ENCODE measurements at regions not wholly inside any gene's neighbourhood (a gene's known extent, or its start where the extent isn't known, plus 50 kb on each side); places are given as distances from the start of the nearest gene placed in this dataset.

DNA sequence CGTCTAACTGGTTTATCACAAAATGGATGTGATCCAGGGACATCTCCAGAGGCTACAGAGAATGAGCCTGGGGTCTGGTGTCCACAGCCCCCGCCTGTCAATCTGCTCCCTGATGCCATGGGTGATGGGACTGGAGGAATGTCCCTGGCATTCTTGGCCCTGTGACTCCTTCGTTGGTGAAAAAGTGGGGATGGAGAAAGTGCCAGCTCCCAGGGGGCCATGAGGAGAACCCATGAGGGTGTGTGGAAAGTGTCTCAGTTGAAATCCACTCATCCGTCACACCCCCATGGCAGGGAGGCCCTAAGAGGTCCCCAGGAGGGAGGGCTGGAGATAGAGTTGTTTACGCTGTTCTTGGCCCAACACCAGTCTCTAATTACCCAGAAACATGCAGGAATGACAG is 322.0 kb downstream of the CTTN start:
- no peak overlapping the region for H3K9ac ChIP-seq (ENCODE audit: low read length)
- no peak overlapping the region for H3K4me2 ChIP-seq (ENCODE audit: low read depth, low read length, poor library complexity, severe bottlenecking)
- H2AFZ ChIP-seq (ENCODE audit: low read length) = no peak overlapping the region
- H3K4me3 ChIP-seq (ENCODE audit: low read length) = no peak overlapping the region
- no peak overlapping the region for H3K27ac ChIP-seq (ENCODE audit: low read length)
- H3K9me2 ChIP-seq (replicated peaks; ENCODE audit: insufficient read depth, low read length) = no peaks in the 10 kb centered on the region
- H3K27me3 ChIP-seq (ENCODE audit: low read length) = no peaks in the 10 kb centered on the region
- no peaks in the 10 kb centered on the region for H3K9me3 ChIP-seq (ENCODE audit: low read length)
- no peak for DNase-seq
- H3K79me2 ChIP-seq (ENCODE audit: low read length) = no peaks in the 10 kb centered on the region
- no peaks in the 10 kb centered on the region for H4K20me1 ChIP-seq (ENCODE audit: insufficient read depth, low read depth, low read length)
- no peaks in the 10 kb centered on the region for H3K4me1 ChIP-seq (ENCODE audit: low read length)
- H3K36me3 ChIP-seq (ENCODE audit: insufficient read depth, low read length) = no peaks in the 10 kb centered on the region

DNA sequence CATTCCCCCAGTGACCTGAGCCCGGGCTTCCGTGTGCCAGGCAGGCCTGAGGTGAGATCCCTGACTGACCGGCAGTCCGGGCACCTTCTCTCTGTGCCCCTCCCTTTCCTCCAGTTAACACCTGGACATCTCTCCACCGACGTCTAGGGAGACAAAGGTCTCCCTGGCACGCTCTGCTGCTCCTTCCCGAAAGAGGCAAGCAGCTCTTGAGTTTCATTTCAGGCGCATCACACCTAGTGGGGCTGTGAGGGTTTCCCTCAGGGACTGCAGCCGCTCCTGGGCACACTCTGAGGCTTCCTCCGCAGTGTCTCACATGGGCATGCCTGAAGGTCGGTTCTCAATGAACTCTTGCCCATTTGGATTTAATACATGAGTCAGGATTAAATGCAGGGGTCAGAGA is 322.7 kb downstream of the CTTN start:
- H3K36me3 ChIP-seq (ENCODE audit: insufficient read depth, low read length) = no peaks in the 10 kb centered on the region
- no peaks in the 10 kb centered on the region for H4K20me1 ChIP-seq (ENCODE audit: insufficient read depth, low read depth, low read length)
- no peaks in the 10 kb centered on the region for H3K4me1 ChIP-seq (ENCODE audit: low read length)
- H3K27ac ChIP-seq (ENCODE audit: low read length) = no peak overlapping the region
- no peak overlapping the region for H3K4me3 ChIP-seq (ENCODE audit: low read length)
- H3K9ac ChIP-seq (ENCODE audit: low read length) = no peak overlapping the region
- no peak overlapping the region for H2AFZ ChIP-seq (ENCODE audit: low read length)
- H3K27me3 ChIP-seq (ENCODE audit: low read length) = no peaks in the 10 kb centered on the region
- H3K79me2 ChIP-seq (ENCODE audit: low read length) = no peaks in the 10 kb centered on the region
- no peak for DNase-seq
- no peaks in the 10 kb centered on the region for H3K9me2 ChIP-seq (replicated peaks; ENCODE audit: insufficient read depth, low read length)
- no peak overlapping the region for H3K4me2 ChIP-seq (ENCODE audit: low read depth, low read length, poor library complexity, severe bottlenecking)
- no peaks in the 10 kb centered on the region for H3K9me3 ChIP-seq (ENCODE audit: low read length)

DNA sequence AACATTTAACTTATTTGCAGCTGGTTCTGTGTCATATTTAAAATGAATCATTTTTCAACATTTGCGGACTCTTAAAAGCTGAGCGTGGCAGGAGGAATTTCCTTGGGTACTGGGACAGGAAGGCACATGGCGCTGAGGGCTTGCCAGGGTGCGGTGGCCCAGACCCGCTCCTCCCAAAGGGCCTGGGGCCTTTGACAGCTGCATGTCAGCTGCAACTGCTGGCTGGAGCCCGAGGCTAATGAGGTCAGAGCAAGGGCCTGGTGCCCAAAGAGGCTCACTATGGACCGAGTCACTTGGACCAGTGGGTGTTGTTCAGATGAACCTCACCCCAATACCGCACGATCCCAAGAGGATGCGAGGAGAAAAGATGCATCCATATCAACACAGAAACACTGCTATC is 326.9 kb downstream of the CTTN start:
- H3K27ac ChIP-seq (ENCODE audit: low read length) = no peak overlapping the region
- H3K27me3 ChIP-seq (ENCODE audit: low read length) = no peaks in the 10 kb centered on the region
- H2AFZ ChIP-seq (ENCODE audit: low read length) = no peak overlapping the region
- H3K4me1 ChIP-seq (ENCODE audit: low read length) = no peaks in the 10 kb centered on the region
- no peak overlapping the region for H3K4me3 ChIP-seq (ENCODE audit: low read length)
- no peaks in the 10 kb centered on the region for H3K9me3 ChIP-seq (ENCODE audit: low read length)
- no peak overlapping the region for H3K4me2 ChIP-seq (ENCODE audit: low read depth, low read length, poor library complexity, severe bottlenecking)
- H3K9ac ChIP-seq (ENCODE audit: low read length) = no peak overlapping the region
- H3K79me2 ChIP-seq (ENCODE audit: low read length) = no peaks in the 10 kb centered on the region
- no peaks in the 10 kb centered on the region for H4K20me1 ChIP-seq (ENCODE audit: insufficient read depth, low read depth, low read length)
- DNase-seq = no peak
- no peaks in the 10 kb centered on the region for H3K36me3 ChIP-seq (ENCODE audit: insufficient read depth, low read length)
- H3K9me2 ChIP-seq (replicated peaks; ENCODE audit: insufficient read depth, low read length) = no peaks in the 10 kb centered on the region

DNA sequence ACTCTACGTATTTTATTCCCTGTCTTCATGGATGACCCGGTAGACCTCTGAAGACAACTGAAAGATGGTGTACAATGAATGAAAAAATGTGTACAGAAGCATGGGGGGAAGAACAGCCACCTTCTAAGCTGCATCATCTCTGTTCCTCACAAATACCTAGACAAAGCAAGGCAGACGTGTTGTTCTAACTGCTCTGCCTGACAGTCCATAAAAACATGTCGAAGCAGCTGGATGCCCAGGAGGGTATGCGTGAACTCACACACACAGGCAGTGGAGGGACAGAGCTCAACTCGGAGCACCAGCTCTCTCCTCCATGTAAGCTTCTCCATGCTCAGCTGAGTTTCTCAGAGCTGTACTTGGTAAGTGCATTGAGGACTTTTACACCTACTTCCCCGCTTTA is 327.4 kb downstream of the CTTN start:
- no peaks in the 10 kb centered on the region for H3K4me1 ChIP-seq (ENCODE audit: low read length)
- DNase-seq = no peak
- H3K4me3 ChIP-seq (ENCODE audit: low read length) = no peak overlapping the region
- no peak overlapping the region for H2AFZ ChIP-seq (ENCODE audit: low read length)
- no peaks in the 10 kb centered on the region for H3K9me3 ChIP-seq (ENCODE audit: low read length)
- H4K20me1 ChIP-seq (ENCODE audit: insufficient read depth, low read depth, low read length) = no peaks in the 10 kb centered on the region
- no peaks in the 10 kb centered on the region for H3K36me3 ChIP-seq (ENCODE audit: insufficient read depth, low read length)
- no peak overlapping the region for H3K4me2 ChIP-seq (ENCODE audit: low read depth, low read length, poor library complexity, severe bottlenecking)
- H3K79me2 ChIP-seq (ENCODE audit: low read length) = no peaks in the 10 kb centered on the region
- no peaks in the 10 kb centered on the region for H3K27me3 ChIP-seq (ENCODE audit: low read length)
- H3K9me2 ChIP-seq (replicated peaks; ENCODE audit: insufficient read depth, low read length) = no peaks in the 10 kb centered on the region
- no peak overlapping the region for H3K9ac ChIP-seq (ENCODE audit: low read length)
- H3K27ac ChIP-seq (ENCODE audit: low read length) = no peak overlapping the region

DNA sequence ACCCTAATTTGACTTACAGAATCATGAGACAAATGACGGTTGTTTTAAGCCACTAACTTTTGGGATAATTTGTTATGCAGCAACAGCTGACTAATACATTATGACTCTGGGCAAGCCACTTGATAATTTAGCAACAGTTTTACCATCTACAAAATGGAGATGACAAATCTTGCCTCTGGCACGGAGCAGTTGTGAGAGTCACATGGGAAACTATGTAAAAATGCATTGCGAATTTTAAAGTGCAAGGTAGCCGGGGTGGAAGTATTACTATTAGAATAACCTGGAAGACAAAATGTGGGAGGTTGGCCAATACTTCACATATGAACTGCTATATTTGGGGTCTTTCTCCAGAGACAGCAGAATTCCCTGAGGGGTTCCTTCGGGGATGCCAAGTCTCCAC is 328.7 kb downstream of the CTTN start:
- H3K27me3 ChIP-seq (ENCODE audit: low read length) = no peaks in the 10 kb centered on the region
- H4K20me1 ChIP-seq (ENCODE audit: insufficient read depth, low read depth, low read length) = no peaks in the 10 kb centered on the region
- no peak overlapping the region for H3K4me2 ChIP-seq (ENCODE audit: low read depth, low read length, poor library complexity, severe bottlenecking)
- no peak overlapping the region for H3K27ac ChIP-seq (ENCODE audit: low read length)
- no peaks in the 10 kb centered on the region for H3K36me3 ChIP-seq (ENCODE audit: insufficient read depth, low read length)
- H3K4me1 ChIP-seq (ENCODE audit: low read length) = no peaks in the 10 kb centered on the region
- H3K79me2 ChIP-seq (ENCODE audit: low read length) = no peaks in the 10 kb centered on the region
- no peak for DNase-seq
- no peak overlapping the region for H3K9ac ChIP-seq (ENCODE audit: low read length)
- H3K9me3 ChIP-seq (ENCODE audit: low read length) = no peaks in the 10 kb centered on the region
- H3K4me3 ChIP-seq (ENCODE audit: low read length) = no peak overlapping the region
- no peaks in the 10 kb centered on the region for H3K9me2 ChIP-seq (replicated peaks; ENCODE audit: insufficient read depth, low read length)
- H2AFZ ChIP-seq (ENCODE audit: low read length) = no peak overlapping the region

DNA sequence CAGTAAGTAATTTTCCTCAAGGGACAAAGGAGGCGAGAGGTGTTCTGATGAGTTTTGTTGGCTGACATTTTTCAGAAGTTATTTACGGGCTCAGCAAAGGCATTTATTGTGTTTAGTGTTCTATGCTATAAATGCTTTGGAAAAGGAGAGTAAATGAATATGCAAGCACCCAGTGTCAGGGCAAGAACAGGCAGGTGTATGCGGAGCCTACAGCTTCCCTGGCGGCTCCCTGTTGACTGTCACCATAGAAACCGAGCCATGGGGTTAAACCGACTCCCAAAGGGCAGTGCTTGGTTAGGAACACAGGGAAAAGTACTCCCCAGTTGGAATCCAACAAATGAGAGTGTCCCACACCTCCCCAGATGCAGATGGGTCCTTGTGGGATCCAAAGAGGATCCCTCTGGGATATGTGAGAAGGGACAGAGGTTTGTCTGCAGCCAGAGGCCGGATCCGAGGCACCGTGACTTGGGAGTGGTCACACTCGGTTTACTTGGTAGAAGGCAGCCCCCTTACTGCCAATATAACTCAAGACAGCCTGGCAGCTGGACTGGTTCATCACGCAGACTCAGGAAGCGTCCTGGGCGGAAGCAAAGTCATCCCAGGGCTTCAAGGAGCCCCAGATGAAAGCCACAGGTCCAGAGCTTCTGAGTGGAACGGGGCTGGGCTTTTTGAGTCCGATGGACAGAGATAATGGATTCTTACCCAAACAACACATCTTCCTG is 329.7 kb downstream of the CTTN start:
- no peak overlapping the region for H2AFZ ChIP-seq (ENCODE audit: low read length)
- no peaks in the 10 kb centered on the region for H3K36me3 ChIP-seq (ENCODE audit: insufficient read depth, low read length)
- no peaks in the 10 kb centered on the region for H3K4me1 ChIP-seq (ENCODE audit: low read length)

DNA sequence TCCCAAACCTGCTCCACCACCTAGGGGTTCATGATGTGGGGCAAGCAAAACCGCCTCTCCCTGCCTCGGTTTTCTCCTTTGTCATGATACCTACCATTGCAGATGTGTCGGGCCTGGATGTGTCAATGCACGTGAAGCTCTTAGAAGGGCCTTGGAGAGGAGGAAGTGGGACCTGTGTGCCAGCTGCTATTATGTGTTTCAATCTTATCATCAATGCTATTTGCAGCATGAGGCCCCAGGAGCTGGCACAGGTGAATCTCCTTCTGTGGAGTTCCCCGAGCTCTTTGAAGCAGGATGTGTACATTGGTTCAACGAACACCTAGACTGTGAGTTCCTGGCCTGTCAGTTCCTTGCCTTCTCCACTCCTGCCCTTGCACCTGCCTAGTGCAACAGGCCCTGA is 331.6 kb downstream of the CTTN start:
- no peaks in the 10 kb centered on the region for H3K36me3 ChIP-seq (ENCODE audit: insufficient read depth, low read length)

More for the DNA sequence above, 329.7 kb downstream of the CTTN start:
- no peak for DNase-seq
- Histone ChIP-seq H3K9ac (ENCODE audit: low read length) (no peak overlapping the region), H3K9me3 (ENCODE audit: low read length) (no peaks in the 10 kb centered on the region), H3K4me2 (ENCODE audit: low read depth, low read length, poor library complexity, severe bottlenecking) (no peak overlapping the region), H3K27me3 (ENCODE audit: low read length) (no peaks in the 10 kb centered on the region), H3K27ac (ENCODE audit: low read length) (no peak overlapping the region), H3K9me2 (replicated peaks; ENCODE audit: insufficient read depth, low read length) (no peaks in the 10 kb centered on the region), H4K20me1 (ENCODE audit: insufficient read depth, low read depth, low read length) (no peaks in the 10 kb centered on the region), H3K79me2 (ENCODE audit: low read length) (no peaks in the 10 kb centered on the region), H3K4me3 (ENCODE audit: low read length) (no peak overlapping the region)

DNA sequence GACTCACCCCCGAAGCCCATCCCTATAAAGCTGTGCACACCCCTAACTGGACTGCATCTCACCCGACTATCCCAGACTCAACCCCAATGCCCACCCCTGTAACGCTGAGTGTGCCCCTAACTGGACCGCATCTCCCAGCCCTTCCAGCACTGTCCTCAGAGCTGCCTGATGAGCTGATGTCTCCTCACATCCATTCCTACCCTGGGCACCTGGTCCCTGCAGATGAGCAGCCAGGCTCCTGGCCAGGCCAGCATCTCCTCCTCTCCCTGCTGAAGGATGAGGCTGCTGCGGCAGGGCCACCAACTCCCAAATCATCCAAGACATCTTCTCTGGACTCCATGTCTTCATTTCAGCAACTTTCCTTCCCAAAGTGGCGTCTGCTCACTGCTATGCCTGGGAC is 332.1 kb downstream of the CTTN start:
- H3K36me3 ChIP-seq (ENCODE audit: insufficient read depth, low read length) = no peaks in the 10 kb centered on the region
- no peak overlapping the region for H3K4me3 ChIP-seq (ENCODE audit: low read length)
- no peak for DNase-seq
- no peaks in the 10 kb centered on the region for H3K9me3 ChIP-seq (ENCODE audit: low read length)
- H4K20me1 ChIP-seq (ENCODE audit: insufficient read depth, low read depth, low read length) = no peaks in the 10 kb centered on the region
- no peak overlapping the region for H3K27ac ChIP-seq (ENCODE audit: low read length)
- no peaks in the 10 kb centered on the region for H3K79me2 ChIP-seq (ENCODE audit: low read length)
- H3K9ac ChIP-seq (ENCODE audit: low read length) = no peak overlapping the region
- no peaks in the 10 kb centered on the region for H3K27me3 ChIP-seq (ENCODE audit: low read length)
- no peak overlapping the region for H3K4me2 ChIP-seq (ENCODE audit: low read depth, low read length, poor library complexity, severe bottlenecking)
- H3K4me1 ChIP-seq (ENCODE audit: low read length) = no peaks in the 10 kb centered on the region
- no peaks in the 10 kb centered on the region for H3K9me2 ChIP-seq (replicated peaks; ENCODE audit: insufficient read depth, low read length)
- H2AFZ ChIP-seq (ENCODE audit: low read length) = no peak overlapping the region

More for the DNA sequence above, 331.6 kb downstream of the CTTN start:
- Histone ChIP-seq H3K27me3 (ENCODE audit: low read length) (no peaks in the 10 kb centered on the region), H2AFZ (ENCODE audit: low read length) (no peak overlapping the region), H3K4me3 (ENCODE audit: low read length) (no peak overlapping the region), H3K9me2 (replicated peaks; ENCODE audit: insufficient read depth, low read length) (no peaks in the 10 kb centered on the region), H4K20me1 (ENCODE audit: insufficient read depth, low read depth, low read length) (no peaks in the 10 kb centered on the region), H3K4me1 (ENCODE audit: low read length) (no peaks in the 10 kb centered on the region), H3K9me3 (ENCODE audit: low read length) (no peaks in the 10 kb centered on the region), H3K27ac (ENCODE audit: low read length) (no peak overlapping the region), H3K9ac (ENCODE audit: low read length) (no peak overlapping the region), H3K4me2 (ENCODE audit: low read depth, low read length, poor library complexity, severe bottlenecking) (no peak overlapping the region), H3K79me2 (ENCODE audit: low read length) (no peaks in the 10 kb centered on the region)
- no peak for DNase-seq

All from Karpas-422 (cell line).